A549 (cell line): ENCODE measurements at regions not wholly inside any gene's neighbourhood (a gene's known extent, or its start where the extent isn't known, plus 50 kb on each side); places are given as distances from the start of the nearest gene placed in this dataset.

Experiments
- FOSB ChIP-seq: fragments of 250-450 bp; sonication (Bioruptor Pico); IDR thresholded peaks from 2 replicates; pipeline ENCODE4 v1.5.0; 2020; ENCODE audit warnings: mild to moderate bottlenecking, moderate library complexity
- GATA3 ChIP-seq: IDR thresholded peaks from 2 replicates; pipeline ENCODE4 v1.6.1; 2012; ENCODE audit warnings: borderline replicate concordance
- JUN ChIP-seq, 2 experiments: fragments of >200 bp; sonication (Bioruptor Twin); formaldehyde crosslinking; IDR thresholded peaks; 2 replicates in 1 of 2; 3 replicates in 1 of 2; pipeline ENCODE4 v1.6.1; 2016 to 2017
- MAX ChIP-seq: IDR thresholded peaks from 2 replicates; pipeline ENCODE4 v1.6.1; 2012
- MAZ ChIP-seq: fragments of 150-350 bp; IDR thresholded peaks from 2 replicates; pipeline ENCODE4 v1.6.1; 2014; ENCODE audit warnings: antibody characterized with exemption, low read depth, low read length, borderline replicate concordance
- POLR2A ChIP-seq: IDR thresholded peaks from 2 replicates; pipeline ENCODE4 v1.6.1; 2012; ENCODE audit warnings: mild to moderate bottlenecking, low read length
- RAD21 ChIP-seq, 2 experiments: fragments of >200 bp in 1 of 2; sonication (Bioruptor Twin) in 1 of 2; formaldehyde crosslinking in 1 of 2; IDR thresholded peaks in 1 of 2; conservative IDR thresholded peaks in 1 of 2; 2 replicates in 1 of 2; 3 replicates in 1 of 2; pipeline ENCODE4 v1.6.1; 2012 to 2018; ENCODE audit warnings: inconsistent platforms in 1 of 2
- RCOR1 ChIP-seq: fragments of 150-350 bp; IDR thresholded peaks from 2 replicates; pipeline ENCODE4 v1.6.1; 2014; ENCODE audit warnings: antibody characterized with exemption, low read length, low read depth
- REST ChIP-seq: fragments of 200-600 bp; sonication (generic); IDR thresholded peaks from 2 replicates; pipeline ENCODE4 v1.6.1; 2016; ENCODE audit warnings: antibody characterized with exemption, mild to moderate bottlenecking, moderate library complexity
- RFX5 ChIP-seq: fragments of 450-650 bp; IDR thresholded peaks from 2 replicates; pipeline ENCODE4 v1.7.1; 2014; ENCODE audit warnings: antibody characterized with exemption, mild to moderate bottlenecking, moderate library complexity
- SMC3 ChIP-seq: fragments of >200 bp; sonication (Bioruptor Twin); formaldehyde crosslinking; IDR thresholded peaks from 3 replicates; pipeline ENCODE4 v1.6.1; 2018; ENCODE audit warnings: inconsistent platforms
- ZFP36 ChIP-seq: fragments of 450-650 bp; IDR thresholded peaks from 2 replicates; pipeline ENCODE4 v1.6.1; 2014; ENCODE audit warnings: borderline replicate concordance; ENCODE audit not compliant: partially characterized antibody
- TF ChIP-seq, protein P1 (sequence below): fragments of >200 bp; sonication (Bioruptor Twin); formaldehyde crosslinking; IDR thresholded peaks from 3 replicates; pipeline ENCODE4 v1.5.1; 2016
- TF ChIP-seq, protein P2 (sequence below): fragments of 150-350 bp; IDR thresholded peaks from 2 replicates; pipeline ENCODE4 v1.6.1; 2014; ENCODE audit warnings: low read depth, mild to moderate bottlenecking, low read length

DNA sequence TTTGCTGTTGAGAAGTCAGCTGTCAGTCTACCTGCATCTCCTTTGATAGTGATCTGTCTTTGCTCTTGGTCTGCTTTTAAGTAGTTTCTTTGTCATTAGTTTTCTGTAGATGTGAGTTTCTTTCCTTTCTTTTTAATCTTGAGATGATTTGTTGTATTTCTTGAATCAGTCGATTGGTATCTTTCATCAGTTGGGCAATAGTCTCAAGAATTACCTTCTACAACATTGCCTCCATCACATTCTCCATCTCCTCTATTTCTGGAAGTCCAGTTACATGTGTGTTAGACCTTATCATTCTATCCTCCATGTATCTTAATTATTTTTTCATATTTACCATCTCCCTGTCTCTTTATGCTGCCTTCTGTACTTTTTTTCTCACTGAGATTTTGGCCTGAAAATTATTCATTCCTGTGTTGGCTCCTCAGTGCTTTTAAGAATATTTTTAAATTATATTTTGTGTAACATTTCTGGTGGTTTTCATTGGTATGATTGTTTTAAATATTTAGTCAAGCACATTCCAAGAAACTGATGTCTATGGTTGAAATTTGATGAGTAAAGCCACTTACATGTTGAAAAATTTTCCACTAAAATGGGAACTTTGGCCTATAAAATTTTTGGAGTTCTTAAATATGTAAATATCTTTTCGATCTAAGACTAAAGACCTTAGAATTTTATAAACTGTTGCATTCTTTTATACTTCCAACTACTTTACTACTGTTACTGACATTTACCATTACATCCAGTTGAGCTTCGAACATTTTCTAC, 239.5 kb upstream of the MGAT5 start:
- TF ChIP-seq ZFP36 (no peak), SMC3 (no peak), POLR2A (no peak), JUN (IDR thresholded peaks at IDR 0.05) (no peak), RFX5 (no peak), RCOR1 (no peak), REST (no peak), GATA3 (no peak), MAZ (no peak), RAD21 (conservative IDR thresholded peaks at IDR 0.05 in 1 of 2, IDR thresholded peaks at IDR 0.05 in 1 of 2) (no peak), MAX (no peak), FOSB (no peak)
- TF ChIP-seq, protein P1, sequence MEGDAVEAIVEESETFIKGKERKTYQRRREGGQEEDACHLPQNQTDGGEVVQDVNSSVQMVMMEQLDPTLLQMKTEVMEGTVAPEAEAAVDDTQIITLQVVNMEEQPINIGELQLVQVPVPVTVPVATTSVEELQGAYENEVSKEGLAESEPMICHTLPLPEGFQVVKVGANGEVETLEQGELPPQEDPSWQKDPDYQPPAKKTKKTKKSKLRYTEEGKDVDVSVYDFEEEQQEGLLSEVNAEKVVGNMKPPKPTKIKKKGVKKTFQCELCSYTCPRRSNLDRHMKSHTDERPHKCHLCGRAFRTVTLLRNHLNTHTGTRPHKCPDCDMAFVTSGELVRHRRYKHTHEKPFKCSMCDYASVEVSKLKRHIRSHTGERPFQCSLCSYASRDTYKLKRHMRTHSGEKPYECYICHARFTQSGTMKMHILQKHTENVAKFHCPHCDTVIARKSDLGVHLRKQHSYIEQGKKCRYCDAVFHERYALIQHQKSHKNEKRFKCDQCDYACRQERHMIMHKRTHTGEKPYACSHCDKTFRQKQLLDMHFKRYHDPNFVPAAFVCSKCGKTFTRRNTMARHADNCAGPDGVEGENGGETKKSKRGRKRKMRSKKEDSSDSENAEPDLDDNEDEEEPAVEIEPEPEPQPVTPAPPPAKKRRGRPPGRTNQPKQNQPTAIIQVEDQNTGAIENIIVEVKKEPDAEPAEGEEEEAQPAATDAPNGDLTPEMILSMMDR = no peak
- TF ChIP-seq, protein P2, sequence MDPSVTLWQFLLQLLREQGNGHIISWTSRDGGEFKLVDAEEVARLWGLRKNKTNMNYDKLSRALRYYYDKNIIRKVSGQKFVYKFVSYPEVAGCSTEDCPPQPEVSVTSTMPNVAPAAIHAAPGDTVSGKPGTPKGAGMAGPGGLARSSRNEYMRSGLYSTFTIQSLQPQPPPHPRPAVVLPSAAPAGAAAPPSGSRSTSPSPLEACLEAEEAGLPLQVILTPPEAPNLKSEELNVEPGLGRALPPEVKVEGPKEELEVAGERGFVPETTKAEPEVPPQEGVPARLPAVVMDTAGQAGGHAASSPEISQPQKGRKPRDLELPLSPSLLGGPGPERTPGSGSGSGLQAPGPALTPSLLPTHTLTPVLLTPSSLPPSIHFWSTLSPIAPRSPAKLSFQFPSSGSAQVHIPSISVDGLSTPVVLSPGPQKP = no peak
